Heart right ventricle (tissue), 16 donors: ENCODE measurements at regions not wholly inside any gene's neighbourhood (a gene's known extent, or its start where the extent isn't known, plus 50 kb on each side); places are given as distances from the start of the nearest gene placed in this dataset.

Source experiments
- ATAC-seq, 8 donors: fragments of 200-7000 bp; cut with Tn5 transposase; one replicate each; pipeline ENCODE4 v1.9.1; 2020; ENCODE audit warnings: mild to moderate bottlenecking in 8 of 8, moderate library complexity in 8 of 8, moderate number of reproducible peaks in 1 of 8
- DNase-seq, 2 donors: peaks; one replicate each; pipeline ENCODE4 v3.0.0-alpha.2; 2020
- H3K27ac ChIP-seq, 10 donors: fragments of 200-600 bp; sonication (generic) in 2 of 10; one replicate each; pipeline versions ENCODE4 v1.5.0 to v1.8.0; 2020 to 2022; ENCODE audit warnings: mild to moderate bottlenecking in 3 of 10
- H3K27me3 ChIP-seq, 7 donors: fragments of 200-600 bp; one replicate each; pipeline ENCODE4 v1.8.0; 2021 to 2022; ENCODE audit warnings: mild to moderate bottlenecking in 2 of 7
- H3K36me3 ChIP-seq, 9 donors: fragments of 200-600 bp; sonication (generic) in 1 of 9; one replicate each; pipeline versions ENCODE4 v1.5.0 to v1.8.0; 2020 to 2022; ENCODE audit warnings: mild to moderate bottlenecking in 2 of 9
- H3K4me1 ChIP-seq, 9 donors: fragments of 200-600 bp; sonication (generic) in 1 of 9; one replicate each; pipeline versions ENCODE4 v1.5.0 to v1.8.0; 2020 to 2022; ENCODE audit warnings: mild to moderate bottlenecking in 4 of 9
- H3K4me3 ChIP-seq, 10 donors: fragments of 200-600 bp; sonication (generic) in 2 of 10; one replicate each; pipeline versions ENCODE4 v1.5.0 to v1.8.0; 2020 to 2022; ENCODE audit warnings: mild to moderate bottlenecking in 7 of 10, moderate library complexity in 2 of 10
- H3K9me3 ChIP-seq, 11 donors: fragments of 200-600 bp in 10 of 11; sonication (generic) in 2 of 11; one replicate each; pipeline versions ENCODE4 v1.5.0 to v1.8.0; 2013 to 2022; ENCODE audit warnings: mild to moderate bottlenecking in 2 of 11, control low read depth in 1 of 11, moderate library complexity in 1 of 11
- CTCF ChIP-seq, 9 donors: fragments of 200-600 bp; sonication (generic) in 2 of 9; IDR thresholded peaks; one replicate each; pipeline versions ENCODE4 v1.5.0 to v1.8.0; 2021 to 2022; ENCODE audit warnings: antibody characterized with exemption in 9 of 9, mild to moderate bottlenecking in 5 of 9, moderate library complexity in 1 of 9
- WGBS, 2 donors: extraction: QIAGEN DNeasy Blood & Tissue Kit; methylation state at CpG; one replicate each; pipeline ENCODE4 v1.1.7; 2013; ENCODE audit warnings: inconsistent platforms in 1 of 2; 5-methylcytosine and 5-hydroxymethylcytosine counted together
- intact Hi-C, 10 donors: fragments of 100-400 bp; cut with DNase I; formaldehyde crosslinking; loops; one replicate each; pipeline versions ENCODE4 v1.11.1 to v1.14.2; 2022
- donor health status: Arrhythmogenic right ventricular cardiomyopathy.
- donor health status: ischemic (EF 13 %, LVEDD 7.1; RV severe dilation, severe dysfunction).
- donor health status: healthy with polysubstance abuse.
- donor health status: DM: no; HTN: yes; CAD: no.
- donor health status: DM: no; HTN: no; CAD: no.
- donor health status: ischemic (EF 25% LVEDD 6.9; RV normal size, moderate dysfunction).
- donor health status: ischemic (EF 25% LVEDD 5.7; RV mildly dilated, moderate dysfunction).
- donor health status: healthy.
- donor health status: DM: yes; HTN: yes; CAD: no.
- donor health status: Ischemic cardiomyopathy.
- donor health status: ischemic (EF 35%, LVEDD 5.7; RV mildly dilated, moderate dysfunction).
- donor health status: nonischemic (EF 11% LVEDD 7.7; RV severe dilation, severe dysfunction).
- donor health status: DM: yes; HTN: yes; CAD: no.
- donor health status: PGD.
- donor health status: ischemic (EF 29% LVEDD 5.4; RV normal size, mild dysfunction).
- donor health status: nonischemic (EF 23%, LVEDD 6.1; RV moderate dilation, normal function).

- DNase-seq (no peak), ATAC-seq (no peak)
- H3K27me3 ChIP-seq = no peaks in the 10 kb centered on the region
- intact Hi-C loops = no loop called here
- H3K4me1 ChIP-seq = no peaks in the 10 kb centered on the region
- no peak for TF ChIP-seq CTCF (IDR thresholded peaks at IDR 0.05)
- H3K27ac ChIP-seq = no peak overlapping the region
- H3K4me3 ChIP-seq = no peak overlapping the region
- H3K36me3 ChIP-seq = no peaks in the 10 kb centered on the region
- no peaks in the 10 kb centered on the region for H3K9me3 ChIP-seq
- 90 to 94% methylated on average over 2 of the region's 2 CpGs for WGBS, 2 donors
Observed at GRCh38 chr13:74912898-74913297, 569.1 kb downstream of the TBC1D4 start.

- no peaks in the 10 kb centered on the region for H3K4me1 ChIP-seq
Observed at GRCh38 chr13:74910415-74910814, 571.6 kb downstream of the TBC1D4 start.

GRCh38 chr13:74907788-74908187, 574.2 kb downstream of the TBC1D4 start:
- no peak for TF ChIP-seq CTCF (IDR thresholded peaks at IDR 0.05)
- no peaks in the 10 kb centered on the region for H3K27me3 ChIP-seq
- 50% methylated on average over 5 of the region's 5 CpGs for WGBS, 2 donors
- no peak overlapping the region for H3K27ac ChIP-seq
- intact Hi-C loops = no loop called here
- H3K36me3 ChIP-seq = no peaks in the 10 kb centered on the region
- ATAC-seq = peak in 1 of 8 donors; percentile 37
- H3K4me1 ChIP-seq = no peaks in the 10 kb centered on the region
- no peaks in the 10 kb centered on the region for H3K9me3 ChIP-seq
- no peak overlapping the region for H3K4me3 ChIP-seq
- DNase-seq = no peak

More at GRCh38 chr13:74910415-74910814, 571.6 kb downstream of the TBC1D4 start:
- intact Hi-C loops = no loop called here
- Histone ChIP-seq H3K4me3 (no peak overlapping the region), H3K9me3 (no peaks in the 10 kb centered on the region), H3K27me3 (no peaks in the 10 kb centered on the region), H3K36me3 (no peaks in the 10 kb centered on the region), H3K27ac (no peak overlapping the region)
- no peak for ATAC-seq
- DNase-seq = no peak
- no peak for TF ChIP-seq CTCF (IDR thresholded peaks at IDR 0.05)
- 91 to 94% methylated on average over 5 of the region's 5 CpGs for WGBS, 2 donors

GRCh38 chr13:74904556-74904955, 577.4 kb downstream of the TBC1D4 start:
- Histone ChIP-seq H3K27ac (no peak overlapping the region), H3K36me3 (no peaks in the 10 kb centered on the region), H3K4me1 (no peaks in the 10 kb centered on the region), H3K27me3 (no peaks in the 10 kb centered on the region), H3K9me3 (no peaks in the 10 kb centered on the region), H3K4me3 (no peak overlapping the region)
- intact Hi-C loops = no loop called here
- no peak for TF ChIP-seq CTCF (IDR thresholded peaks at IDR 0.05)
- WGBS, 2 donors = 67 to 71% methylated on average over 4 of the region's 4 CpGs
- no peak for DNase-seq
- ATAC-seq = no peak
